COR-L47 (cell line): ENCODE measurements at regions not wholly inside any gene's neighbourhood (a gene's known extent, or its start where the extent isn't known, plus 50 kb on each side); places are given as distances from the start of the nearest gene placed in this dataset.

ENCODE experiments used
- DNase-seq: peaks from one replicate; lab custom pipeline; 2025; lab: John Stamatoyannopoulos, UW

DNA sequence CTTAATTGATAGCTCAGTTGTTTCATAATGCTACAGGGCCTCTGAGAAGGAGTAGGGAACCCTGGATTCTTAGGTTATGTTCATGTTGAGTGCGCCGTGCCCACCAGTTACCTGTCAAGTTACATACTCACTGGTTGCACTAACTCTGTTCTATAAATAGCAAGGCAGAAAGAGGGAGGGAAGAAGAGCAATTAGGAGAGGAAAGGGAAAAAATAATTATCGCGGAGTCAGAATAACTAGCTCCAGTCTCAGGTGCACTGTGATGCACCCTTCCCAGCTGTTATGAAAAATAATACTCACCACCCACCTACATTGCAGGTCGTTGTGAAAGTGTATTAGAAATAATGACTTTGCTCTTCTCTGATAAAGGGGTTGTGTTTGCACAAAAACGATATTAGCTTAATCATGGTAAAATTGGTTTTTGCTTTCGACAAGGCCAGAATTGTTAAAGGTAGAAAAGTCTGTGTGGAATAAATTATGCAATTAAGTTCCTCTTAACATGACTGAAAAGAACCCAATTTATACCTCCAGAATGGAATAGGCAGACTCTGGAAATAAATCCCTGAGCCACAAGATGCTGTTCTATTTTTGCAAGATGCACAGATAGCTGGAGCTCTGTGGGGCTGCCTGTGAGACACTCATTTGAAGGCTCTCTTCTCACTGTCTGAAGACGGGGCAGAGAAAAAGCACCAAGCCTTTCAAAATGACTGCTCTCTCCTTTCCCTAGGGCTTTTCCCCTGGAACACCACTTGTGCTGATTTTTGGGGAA lies 137.6 kb upstream of the PITRM1 start:
- DNase-seq, result no peak

DNA sequence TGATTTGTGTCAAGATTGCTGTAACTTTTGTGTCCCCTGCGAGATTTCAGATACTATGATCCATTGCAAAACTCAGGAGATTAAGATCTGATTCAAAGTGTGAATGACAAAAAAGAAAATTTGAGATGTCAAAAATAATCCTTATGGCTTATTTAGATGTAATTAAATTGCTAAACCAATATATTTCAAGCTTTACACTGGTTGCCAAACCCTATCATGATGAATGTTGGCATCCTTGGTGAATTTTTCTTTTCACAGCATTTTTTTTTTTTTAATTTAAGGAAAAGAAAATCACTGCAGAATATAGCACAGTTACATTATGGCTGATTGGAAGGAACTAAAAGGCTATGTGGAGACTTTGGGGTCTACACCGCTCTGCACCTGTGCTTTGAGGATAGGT lies 133.5 kb upstream of the PITRM1 start:
- DNase-seq, result no peak

DNA sequence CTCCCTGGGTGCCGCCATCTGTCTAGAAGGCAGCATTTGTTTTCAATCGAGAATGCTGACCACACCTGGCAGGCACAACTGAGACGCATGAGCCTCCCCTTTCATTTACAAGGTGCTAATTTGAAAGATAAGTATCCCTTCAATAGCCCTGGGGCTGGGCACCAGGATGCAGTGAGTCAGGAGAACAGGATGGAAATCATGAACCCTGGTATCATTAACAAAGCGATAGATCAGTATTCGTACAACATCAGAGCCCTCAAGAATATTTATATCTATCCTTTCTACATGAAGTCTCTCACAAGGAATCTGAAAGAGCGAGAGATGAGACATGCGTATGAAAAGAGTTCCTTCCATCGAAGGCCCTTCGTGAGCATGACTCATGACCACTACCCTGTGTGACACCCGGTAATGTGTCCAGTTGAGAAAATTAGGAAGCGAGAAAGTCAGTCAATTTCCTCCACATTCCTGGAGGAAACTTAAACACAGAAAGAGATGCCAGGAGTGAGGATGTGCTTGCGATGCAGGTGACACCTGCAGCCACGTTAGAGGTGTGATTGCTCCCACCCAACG lies 123.1 kb upstream of the PITRM1 start:
- DNase-seq, result peak; percentile 52

DNA sequence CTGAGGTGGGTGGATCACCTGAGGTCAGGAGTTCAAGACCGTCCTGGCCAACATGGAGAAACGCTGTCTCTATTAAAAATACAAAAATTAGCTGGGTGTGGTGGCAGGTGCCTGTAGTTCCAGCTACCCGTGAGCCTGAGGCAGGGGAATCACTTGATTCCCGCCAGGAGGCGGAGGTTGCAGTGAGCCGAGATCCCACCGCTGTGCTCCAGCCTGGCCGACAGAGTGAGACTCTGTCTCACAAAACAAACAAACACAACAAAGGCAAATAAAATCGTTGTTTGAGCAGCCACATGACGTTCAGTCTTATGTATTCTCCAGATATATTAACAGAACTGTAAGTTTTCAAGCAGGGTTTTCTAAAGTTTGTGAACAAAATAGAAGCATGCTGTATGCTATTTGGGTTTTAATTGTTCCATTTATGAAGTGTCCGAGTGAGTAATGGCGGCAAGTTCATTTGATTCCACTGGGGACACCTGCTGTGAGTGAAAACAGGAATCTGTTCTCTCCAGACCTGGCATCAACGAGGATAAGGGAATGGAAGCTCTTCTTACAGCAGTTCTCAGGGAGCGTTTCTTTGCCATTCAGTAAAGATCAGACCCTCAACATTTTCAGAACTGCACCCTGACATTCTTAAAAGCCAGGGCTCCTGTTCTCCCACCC lies 122.5 kb upstream of the PITRM1 start:
- peak; percentile 63 for DNase-seq

DNA sequence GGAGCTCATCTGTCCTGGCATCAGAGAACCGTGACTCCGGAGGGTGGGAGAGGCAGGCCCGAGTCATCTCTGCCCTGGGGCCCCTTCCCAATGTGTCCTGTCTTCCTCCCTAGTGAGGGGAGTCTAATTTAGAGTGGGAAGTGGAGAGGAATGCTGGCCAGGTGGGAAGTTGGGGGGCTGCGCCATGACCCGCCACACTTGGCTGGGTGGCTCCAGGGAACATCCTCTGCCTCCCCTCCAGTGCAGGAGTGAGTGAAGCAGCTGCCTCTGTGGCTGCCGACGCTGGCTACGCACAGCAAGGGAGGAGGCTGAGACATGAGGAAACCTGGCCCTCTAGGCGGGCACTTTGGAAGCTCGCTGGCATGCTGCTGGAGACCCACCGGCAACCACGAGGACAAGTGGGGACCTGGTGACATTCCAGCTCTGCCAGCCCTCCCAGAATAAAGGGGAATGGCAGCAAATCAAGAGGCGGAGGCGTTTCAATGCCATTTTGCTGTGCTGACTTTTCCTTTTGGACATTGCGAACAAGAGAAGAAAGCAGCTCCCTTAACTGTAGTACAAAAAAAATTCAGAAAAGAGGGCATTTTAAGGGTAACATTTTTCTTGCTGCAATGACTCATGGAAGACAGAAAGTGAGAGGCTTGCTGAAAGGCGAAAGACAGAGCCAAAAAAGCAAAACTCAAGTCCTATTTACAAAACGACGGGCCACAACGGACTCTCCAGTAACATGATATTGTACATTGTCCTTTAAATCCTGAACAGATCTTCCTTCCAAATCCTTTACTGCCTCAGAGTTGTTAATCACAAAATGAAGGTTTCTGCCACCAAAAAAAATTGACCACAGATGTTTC lies 121.2 kb upstream of the PITRM1 start:
- no peak for DNase-seq

DNA sequence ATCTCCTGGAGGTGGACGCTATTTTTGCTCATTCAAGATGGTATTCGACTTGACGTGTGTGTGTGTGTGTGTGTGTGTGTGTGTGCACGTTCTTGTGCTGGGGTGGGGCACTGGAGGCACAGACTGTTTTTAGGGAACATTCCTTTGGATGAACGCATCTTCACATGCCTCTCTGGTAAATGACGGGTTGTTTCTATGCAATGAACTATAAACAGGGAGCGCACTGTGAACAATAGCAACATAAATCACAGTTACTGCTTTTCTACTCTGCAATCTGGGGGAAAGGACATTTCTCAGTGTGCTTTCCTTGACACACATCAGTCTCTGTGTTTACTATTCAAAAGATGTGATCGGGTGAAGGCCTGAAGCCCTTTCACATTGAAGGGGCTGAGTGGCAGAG lies 120.1 kb upstream of the PITRM1 start:
- no peak for DNase-seq

DNA sequence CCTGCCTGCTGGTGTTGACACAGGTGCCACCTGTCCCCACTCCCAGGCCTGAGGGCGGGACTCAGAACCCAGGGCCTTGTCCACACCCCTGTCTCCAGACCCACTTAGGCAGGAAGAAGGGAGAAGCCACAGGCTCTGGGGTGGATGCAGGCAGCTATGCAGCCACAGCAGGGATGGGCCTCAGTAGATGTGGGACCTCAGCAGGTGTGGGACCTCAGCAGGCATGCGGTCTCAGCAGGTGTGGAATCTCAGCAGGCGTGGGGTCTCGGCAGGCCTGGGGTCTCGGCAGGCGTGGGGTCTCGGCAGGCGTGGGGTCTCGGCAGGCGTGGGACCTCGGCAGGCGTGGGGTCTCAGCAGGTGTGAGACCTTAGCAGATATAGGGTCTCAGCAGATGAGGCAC lies 118.0 kb upstream of the PITRM1 start:
- DNase-seq, result no peak

DNA sequence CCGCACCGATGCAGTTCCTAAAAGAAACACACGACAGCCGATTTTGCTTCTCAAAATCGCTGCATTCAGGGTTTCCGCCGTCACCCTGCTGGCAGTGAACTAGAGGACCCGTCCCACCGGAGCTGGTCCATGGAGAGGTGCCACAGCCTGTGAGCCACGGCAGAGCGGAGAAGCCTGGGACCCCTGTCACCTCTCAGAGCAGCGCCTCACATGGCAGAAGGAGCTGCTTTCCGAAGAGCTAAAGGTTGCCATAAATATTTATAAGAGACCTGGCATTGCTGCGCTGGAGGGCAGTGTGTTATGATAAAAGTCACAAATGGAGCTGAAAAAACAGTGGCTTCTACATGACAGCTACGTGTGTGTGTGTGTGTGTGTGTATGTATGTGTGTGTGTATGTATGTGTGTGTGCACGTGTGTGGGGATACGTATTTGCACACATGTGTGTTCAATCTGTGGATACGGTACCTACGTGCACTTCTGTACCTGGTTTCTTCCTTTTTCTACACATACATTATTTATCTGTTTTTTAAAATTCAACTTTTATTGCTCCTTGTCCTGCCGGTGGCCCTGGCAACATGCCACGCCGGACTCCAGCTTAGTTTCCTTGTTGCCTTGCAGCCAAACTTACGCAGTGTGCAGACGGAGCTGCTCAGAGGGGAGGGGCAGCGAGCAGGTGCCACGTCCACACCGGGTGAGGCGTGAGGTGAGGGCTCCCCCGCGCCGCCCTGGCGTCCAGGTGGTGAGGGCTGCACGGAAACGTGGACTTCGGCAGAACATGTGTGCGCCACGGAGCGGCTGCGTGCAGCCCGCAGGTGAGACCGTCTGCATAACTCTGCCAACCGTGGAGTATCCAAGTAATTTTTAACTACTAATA lies 115.2 kb upstream of the PITRM1 start:
- DNase-seq, result no peak

DNA sequence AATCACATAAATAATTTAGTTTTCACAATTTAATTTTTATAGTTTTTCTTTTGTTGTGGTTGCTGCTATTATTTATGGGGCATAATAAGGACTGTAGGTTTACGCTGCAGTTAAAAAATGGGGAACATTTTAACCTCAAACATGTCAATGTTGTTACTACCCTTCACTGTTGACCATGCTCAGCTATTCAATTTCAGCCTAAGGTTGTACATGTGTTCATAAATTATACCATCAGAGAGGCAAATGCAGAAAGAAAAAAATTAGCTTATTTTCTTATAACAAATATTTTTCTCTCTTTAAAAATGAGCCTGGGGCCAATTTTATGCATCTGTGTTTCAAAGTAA lies 110.1 kb upstream of the PITRM1 start:
- DNase-seq, result no peak

DNA sequence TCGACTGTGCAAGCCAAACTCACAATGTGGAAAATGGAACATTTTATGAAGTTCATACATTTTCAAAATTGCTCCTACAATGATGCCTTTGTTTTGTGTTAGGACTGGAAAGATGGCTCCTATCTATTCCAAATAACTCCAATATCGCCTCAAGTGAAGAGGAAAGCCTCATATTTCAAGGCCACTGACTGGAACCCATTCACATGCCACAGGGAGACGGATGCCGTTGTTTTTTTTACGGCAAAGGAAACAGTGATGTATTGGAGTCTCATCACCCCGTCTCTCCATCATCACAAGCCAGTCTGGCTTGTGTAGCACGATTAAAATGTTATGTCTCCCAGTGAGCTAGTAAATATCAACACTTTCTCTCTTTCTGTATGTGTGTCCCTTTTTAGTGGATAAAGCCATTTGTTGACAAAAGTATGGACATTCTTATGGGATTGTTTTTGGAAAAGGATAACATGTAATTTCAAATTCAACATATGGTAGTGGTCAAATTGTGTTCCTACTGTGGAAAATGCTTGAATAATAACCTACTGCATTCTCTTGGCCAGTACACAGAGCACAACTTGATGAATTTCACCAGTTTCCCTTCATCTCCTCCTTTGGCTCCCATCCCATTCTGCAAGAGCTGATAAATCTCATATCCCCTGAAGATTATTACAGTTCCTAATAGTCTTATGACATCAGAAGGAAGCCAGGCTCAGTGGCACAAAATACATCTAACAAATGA lies 109.5 kb upstream of the PITRM1 start:
- DNase-seq, result no peak

DNA sequence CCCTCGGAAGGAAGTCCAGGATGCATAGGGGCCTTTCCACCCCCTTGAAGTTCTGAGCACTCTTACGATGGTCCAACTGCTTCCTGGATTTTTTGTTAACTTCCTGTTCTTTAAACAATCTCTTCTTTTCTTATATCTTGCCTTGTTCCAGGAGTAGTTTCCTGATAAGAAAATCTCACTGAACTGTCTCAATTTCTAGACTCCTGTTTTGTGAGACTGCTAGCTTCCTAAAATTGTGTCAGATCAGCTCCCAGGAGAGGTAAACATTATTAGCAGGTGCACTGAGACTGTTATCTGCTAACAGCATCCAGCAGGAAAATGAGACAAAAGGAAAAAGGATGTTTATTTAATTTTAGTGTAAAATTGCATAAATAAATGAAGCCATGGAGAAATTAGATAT lies 106.2 kb upstream of the PITRM1 start:
- no peak for DNase-seq

DNA sequence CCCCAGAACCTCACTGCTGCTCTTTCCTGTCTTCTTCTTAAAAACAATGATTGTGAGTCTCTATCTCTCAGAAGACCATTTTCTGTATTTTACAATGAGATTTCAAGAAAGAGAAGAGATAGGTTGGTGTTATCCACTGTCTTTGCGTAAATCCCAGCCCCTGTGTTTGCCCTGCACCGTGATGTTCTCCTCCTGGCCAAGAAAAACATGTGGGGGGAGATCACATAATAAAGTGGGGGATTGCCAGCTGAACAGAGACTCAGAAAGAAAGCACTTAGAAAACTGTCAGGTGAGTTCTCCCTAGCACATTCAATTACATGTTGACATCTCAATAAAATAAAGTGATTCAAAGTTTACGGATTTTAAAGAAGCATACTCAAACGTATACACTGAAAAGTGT lies 105.0 kb upstream of the PITRM1 start:
- DNase-seq, result no peak

DNA sequence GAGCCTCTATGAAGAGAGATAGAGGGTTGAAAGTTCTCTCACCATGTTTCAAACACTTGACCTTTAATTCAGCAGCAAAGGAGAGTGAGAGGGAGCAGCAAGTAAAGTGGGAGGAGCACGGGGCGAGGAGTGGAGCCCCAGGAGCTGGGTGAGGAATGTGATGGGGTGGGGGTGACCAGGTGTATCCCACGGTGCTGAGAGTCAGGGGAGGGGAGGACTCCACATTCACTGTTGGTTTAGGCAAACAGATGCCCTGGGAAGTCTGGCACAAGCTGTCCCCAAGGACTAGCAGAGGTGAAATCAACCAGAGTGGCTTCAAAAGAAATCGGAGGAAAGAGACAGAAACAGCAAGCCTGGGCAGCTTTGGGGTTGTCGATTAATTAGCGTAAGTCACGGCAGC lies 101.8 kb upstream of the PITRM1 start:
- no peak for DNase-seq

DNA sequence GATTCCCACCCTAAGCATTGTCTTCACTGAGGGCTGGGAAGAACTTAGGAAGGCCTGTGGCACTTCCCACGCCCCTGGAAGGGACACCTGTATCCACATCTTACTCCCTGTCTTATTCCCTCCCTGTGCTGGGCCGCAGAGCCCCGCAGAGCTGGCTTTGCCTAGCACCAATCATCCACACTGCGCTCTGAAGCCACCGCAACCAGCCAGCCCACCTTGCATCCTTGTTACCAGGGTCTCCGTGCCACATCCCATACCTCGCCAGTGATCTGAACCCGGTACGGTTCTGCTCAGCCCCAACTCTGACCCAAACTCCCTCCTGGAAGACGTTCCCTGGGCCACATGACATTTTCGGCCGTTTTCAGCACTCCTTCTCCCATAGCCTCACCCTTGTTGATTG lies 101.4 kb upstream of the PITRM1 start:
- DNase-seq, result no peak

DNA sequence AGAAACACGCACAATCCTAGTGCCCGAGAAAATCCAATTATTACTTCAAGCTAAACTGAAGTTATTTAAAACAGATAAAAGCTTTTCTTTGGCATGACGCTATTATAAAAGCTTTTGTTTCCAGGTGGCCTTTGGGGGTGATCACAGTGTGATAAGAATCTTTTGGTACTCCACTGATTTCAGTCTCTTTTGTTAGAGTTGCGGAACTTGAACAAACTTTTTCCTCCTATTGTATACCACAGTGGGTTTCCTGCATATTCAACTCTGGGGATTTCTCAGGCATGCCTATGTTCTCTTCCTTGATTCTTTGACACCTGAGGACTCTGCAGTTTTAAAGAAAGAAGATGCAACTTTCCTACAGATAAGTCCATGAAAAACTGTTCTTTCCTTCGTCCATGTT lies 99.7 kb upstream of the PITRM1 start:
- DNase-seq, result no peak

DNA sequence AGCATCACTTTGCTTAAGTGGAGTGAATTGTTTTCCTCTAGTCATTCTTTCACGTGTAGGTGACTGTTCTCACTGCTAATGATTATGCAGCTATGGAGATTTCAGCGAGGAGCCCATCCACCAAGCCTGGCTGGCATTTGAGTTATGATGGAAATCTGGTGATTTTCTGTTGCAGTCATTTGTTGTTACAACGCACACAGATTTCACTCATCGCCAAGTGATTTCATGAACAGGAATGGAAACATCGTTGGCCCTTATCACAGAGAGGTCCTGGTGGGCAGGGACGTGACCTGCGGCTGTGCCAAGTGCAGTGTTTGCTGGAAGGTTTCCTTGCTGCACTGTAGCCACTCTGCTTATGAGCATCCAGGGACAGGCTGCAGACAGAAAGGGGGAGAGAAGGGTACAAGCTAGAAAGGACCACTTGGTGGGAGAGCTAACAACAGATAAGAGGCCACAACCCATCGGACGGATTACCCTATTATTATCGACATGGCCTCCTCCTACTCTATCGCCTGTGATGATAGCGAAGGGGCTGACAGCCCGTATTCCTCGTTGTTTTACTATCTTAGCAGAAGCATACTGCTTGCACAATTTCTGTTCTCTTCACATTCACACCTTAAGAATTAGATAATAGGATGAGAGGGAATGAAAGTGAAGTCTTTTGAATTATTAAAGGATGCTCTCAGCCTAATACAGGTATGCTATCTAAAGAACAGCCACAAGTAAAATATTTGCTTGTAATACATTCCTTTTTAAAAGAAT lies 99.0 kb upstream of the PITRM1 start:
- no peak for DNase-seq

DNA sequence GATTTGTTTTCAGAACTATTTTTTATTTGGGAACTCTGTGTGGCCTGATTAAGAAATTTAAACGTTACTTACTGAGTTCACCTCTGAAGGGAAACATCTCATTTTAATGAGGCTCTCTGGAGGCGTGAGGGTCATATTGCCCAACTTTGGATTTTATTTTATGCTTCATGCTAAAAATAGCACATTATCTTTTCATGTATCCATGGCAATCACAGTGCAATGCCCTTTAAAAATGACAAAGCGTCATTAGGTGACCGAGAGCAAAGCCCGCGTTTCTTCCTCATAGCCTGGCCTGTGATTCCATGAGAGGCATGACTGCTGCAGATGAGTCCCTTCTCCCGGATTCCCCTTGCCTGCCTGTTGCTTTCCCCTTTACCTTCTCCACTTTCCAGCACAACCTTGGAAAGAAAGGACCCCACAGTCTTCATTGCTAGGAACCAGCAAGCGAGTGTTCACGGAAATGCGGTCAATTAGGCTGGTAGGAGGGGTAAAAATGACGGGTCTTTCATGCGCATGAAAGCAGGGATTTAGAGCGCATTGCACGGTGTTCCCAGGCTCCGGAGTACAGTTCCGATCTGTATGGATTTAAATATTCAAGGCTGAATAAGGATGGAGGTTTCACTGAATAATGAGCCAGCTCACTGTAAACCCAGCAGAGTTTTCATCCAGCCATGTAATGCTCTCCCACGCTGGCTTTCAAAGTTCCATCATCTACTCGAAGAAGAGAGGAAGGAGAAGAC lies 98.2 kb upstream of the PITRM1 start:
- DNase-seq, result no peak

DNA sequence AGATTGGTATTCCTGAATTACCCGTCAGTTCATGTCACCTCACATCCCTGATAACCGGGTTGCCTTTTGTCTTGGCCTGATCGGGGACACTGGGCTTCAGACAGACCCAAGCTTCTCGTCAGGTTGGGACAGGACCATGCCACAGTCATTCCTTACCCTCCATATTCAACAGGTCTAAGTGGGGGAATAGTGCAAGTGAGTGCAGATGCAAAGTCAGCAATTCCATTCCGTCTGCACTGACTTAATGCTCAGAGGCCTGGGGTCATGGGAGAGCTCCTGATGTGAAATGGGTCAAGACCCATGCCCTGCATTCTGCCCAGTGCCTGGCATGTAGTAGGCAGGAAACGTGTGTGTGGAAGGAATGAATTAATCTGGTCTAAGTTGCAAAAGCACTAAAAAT lies 95.4 kb upstream of the PITRM1 start:
- no peak for DNase-seq

DNA sequence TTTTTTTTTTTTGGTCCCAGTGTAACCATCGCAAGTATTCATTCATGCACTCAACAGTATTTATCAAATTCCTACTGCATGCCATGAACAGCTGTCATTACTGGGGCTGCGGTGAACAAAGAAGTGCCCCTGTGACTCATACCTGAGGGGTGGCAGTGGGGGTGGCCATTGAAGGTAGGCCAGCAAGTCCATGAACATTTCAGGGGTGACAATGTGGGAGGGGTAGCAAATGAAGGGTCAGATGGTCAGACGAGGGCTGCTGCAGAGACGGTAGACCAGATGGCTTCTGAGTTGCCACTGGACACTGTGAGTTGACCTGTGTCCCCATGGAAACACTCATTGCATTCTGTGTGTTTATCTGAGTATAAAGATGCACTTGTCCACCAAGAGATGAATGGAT lies 92.5 kb upstream of the PITRM1 start:
- DNase-seq, result no peak
